CD4-positive, alpha-beta T cell treated with Interleukin-17A for 4 hours (primary cell): ENCODE measurements at regions not wholly inside any gene's neighbourhood (a gene's known extent, or its start where the extent isn't known, plus 50 kb on each side); places are given as distances from the start of the nearest gene placed in this dataset.
"Not testable (repeated sequence)": the region's sequence is repeated elsewhere in the genome, so short reads cannot be mapped to it uniquely, and the experiment has no call there.

Experiments used
- DNase-seq: peaks from one replicate; pipeline ENCODE4 v3.0.0-alpha.2; 2020; ENCODE audit warnings: mixed read lengths

DNA sequence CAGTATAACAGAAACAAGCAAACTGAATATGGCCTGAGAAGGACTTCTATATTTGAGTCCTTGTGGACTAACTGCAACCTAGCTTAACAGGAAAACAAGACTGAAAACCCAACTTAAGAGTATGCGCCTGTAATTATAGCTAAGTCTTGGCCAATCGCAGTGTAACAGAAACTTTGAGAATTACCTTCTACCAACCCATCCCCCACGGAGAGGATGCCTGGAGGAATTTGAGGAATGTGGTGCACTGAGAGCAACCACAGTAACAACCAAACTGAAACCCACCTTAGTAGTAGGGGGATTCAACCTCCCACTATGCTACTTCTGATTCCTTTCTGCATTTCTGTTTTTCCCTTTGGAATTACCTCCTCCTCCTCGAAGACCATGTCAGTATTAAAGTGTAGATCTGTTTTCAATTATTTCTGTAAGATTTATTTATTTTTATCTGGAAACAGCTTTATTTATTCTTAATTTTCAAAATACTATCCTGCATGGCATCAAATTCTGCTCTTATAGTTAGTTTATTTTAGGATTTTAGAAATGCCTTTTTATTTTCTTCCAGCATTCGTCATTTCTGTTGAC is 393.6 kb downstream of the KCNA4 start:
- no peak for DNase-seq

GRCh38 chr11:29616611-29617010 is 400.2 kb downstream of the KCNA4 start:
- no peak for DNase-seq

DNA sequence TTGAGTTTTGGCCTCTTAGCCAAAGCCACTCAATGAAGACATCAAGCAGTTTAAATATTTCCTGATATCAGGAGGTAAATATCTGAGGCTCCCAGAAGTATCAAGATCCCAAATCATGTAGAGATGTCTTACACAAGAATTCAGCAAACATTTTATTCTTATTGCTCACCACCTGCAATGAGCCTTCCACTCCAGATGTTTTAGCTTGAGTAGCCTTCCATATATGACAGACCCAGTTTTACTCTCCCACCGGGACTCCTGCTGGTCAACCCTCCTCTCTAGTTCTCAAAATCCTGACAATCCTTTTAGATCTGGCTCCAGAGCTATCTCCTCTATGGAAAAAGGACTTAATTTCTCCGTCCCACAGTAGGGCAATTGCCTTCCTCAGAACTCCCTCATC is 404.4 kb downstream of the KCNA4 start:
- no peak for DNase-seq

DNA sequence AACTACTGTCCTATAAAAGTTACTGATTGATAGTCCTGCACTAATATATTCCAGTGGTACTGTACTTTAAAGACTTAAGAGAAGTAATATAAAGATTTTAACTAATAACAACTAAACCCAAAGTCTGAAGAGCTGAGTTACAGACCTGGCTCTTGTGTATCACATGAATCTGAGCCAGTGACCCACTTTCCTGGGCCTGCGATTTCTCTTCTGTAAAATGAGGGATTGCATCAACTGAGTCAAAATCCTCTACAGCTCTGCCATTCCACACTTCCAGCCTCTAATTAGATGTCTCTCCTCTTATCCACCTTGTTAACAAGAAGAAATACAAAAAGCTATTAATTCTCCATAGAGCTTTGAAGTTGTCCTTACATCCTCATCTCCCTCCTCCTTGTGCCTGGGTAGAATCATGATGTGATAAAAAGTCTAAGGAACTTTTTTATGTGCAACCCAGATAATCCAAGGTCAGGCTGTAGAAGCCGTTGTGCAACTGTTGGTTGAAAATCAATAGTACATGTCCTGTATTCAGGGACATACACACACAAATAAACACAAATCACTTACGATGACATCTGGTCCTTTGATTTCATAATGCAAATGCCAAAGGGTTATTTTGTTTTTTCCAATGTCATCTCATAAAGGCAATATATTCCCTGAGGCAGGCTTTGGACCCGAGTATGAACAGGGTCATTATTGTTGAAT is 410.3 kb downstream of the KCNA4 start:
- DNase-seq: no peak

GRCh38 chr11:29600151-29600575 is 416.7 kb downstream of the KCNA4 start:
- not testable (repeated sequence) for DNase-seq

DNA sequence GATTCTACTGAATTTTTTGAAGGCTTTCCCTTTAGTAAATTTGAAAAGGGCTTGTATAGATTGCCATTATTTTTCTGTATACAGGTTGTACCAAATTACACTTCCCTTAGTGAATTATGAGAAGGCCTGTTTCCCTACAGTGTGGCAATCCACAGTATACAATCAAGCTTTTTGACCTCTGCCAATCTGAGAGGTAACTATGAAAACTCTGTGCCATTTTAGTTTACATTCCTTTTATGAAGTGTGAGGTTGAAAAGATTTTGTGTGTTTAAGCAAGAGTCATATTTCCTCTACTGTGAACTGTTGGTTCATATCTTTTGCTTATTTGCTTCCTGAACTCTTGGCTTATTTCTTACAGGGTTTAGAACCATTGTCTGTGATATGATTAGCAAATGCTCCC is 432.5 kb downstream of the KCNA4 start:
- no peak for DNase-seq

DNA sequence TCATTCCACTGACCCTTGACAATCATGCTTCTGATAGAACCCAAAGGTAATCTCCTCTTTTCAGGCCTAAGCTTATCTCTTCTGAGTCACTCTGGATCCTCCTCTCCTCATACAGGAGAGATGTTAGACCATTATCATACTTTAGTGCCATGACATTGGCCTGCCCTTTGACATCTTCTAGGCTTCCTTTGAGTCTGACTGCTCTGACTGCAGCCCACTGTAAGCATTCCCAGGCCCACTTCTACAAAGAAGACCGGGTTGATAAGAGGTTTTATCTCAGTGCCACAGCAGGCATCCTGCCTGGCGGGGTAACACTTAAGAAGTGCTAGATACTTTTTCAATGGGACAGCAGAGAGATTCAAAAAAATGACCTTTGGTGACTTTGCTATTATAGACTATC is 438.0 kb downstream of the KCNA4 start:
- DNase-seq: no peak

DNA sequence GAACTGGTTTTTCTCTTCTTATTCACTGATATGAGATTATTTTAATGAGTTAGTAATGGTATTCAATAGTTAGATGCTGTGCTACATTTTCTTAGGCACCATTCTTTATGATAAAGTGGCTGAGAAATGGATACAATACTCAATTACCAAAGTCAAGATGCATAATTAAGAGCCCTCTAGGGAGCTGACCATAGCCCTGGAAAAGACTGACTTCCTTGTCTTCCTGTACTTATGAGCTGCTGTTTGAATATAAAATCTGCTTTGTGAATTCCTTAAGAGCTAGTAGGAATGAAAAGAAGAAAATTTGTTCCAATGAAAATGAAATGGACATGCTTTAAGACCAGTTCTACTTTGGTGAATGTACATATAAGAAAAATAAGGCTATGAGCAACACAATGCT is 452.3 kb downstream of the KCNA4 start:
- no peak for DNase-seq

- no peak for DNase-seq
These were observed 454.6 kb downstream of the KCNA4 start for GRCh38 chr11:29562183-29562582.

GRCh38 chr11:29553990-29554389 is 462.8 kb downstream of the KCNA4 start:
- no peak for DNase-seq

DNA sequence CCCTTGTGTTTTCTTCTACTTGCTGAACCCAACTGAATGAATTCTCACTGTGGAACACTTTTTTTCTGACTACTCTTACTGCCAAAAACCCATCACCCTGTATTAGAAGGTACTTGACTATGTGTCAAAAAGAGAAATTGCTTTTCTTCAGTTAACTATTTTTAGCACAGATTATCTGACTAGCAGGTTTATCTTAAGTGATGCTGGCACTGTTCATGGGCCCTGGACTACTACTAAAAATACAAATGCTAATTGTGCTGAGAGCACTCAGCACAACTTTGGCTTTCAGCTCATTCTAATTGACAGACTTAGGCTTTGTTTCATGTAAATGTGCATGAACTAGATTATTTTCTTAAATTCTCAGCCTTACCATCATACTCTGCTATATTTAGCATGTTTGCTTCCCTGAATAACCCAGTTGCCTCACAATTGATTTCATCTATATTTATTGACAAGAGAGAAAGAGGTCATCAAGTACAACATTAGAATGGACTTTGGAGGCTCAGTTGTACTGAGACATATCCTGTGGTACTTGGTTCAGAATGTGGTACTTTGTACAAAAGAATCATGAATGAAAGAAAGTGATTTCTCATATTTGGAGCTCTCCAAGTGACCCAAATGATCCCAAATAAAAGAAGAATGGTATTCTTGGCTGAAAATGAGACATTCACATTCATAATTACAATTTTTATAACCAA is 478.3 kb downstream of the KCNA4 start:
- no peak for DNase-seq

DNA sequence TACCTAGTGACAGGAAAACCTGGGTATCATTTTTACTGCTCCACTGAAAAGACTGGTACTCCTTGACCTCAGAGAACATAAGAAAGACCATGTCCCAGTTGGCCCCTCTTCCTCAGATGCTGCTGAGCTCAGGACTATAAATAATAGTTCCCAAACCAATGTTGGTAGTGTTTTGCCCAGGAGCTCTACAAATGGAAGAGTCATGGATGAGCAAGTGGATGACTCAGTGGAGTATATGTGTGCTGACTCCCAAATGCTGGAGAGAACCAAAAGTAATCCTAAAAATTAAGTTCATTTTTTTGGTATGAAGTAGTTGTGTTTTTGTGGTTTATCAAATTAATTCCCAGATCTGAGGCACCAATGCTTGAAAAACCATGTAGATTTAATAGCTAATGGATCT is 482.0 kb downstream of the KCNA4 start:
- no peak for DNase-seq

DNA sequence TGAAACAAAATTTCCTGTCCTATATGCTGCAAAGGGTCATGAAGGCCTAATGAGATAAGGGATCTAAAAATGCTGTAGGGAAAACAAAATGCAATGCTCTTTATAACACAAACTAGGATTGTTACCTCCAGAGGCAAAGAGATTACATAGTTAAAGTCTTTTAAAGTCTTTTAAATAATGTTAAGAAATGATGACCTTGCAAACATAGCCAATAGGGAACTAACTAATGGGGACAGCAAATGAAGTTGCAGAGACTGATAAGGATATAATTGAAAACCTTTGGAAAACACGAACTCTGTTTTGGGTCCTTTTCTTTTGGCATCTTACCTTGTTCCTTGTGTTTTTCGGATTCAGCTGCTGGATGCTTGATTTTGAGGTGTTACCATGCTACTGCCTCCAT is 485.9 kb downstream of the KCNA4 start:
- DNase-seq: no peak

- DNase-seq: no peak
These were observed 489.4 kb downstream of the KCNA4 start for GRCh38 chr11:29527391-29527936.

- DNase-seq: no peak
These were observed 498.2 kb downstream of the KCNA4 start for GRCh38 chr11:29518389-29519174.

GRCh38 chr11:29511394-29511793 is 505.4 kb downstream of the KCNA4 start:
- no peak for DNase-seq

- DNase-seq: no peak
These were observed 509.5 kb downstream of the KCNA4 start for GRCh38 chr11:29507376-29507775.

DNA sequence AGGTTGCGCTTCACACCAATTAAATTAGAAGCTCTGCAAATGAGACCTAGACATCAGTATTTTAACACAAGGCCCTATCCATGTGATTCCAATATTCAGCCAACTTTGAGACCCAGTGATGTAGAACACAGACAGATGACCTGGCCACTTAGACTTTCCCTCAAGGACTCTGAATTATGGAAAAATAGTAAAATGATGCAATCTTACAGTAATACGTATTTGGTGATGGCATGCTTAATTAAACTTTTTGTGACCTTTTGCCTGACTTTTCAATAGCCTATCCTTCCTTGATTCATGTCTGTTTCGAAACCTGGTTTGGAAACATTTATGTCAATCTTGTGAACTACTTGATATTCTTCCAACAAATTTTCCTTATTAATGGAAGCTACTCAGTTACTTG is 521.2 kb downstream of the KCNA4 start:
- DNase-seq: no peak

GRCh38 chr11:29490938-29491337 is 525.9 kb downstream of the KCNA4 start:
- DNase-seq: no peak

DNA sequence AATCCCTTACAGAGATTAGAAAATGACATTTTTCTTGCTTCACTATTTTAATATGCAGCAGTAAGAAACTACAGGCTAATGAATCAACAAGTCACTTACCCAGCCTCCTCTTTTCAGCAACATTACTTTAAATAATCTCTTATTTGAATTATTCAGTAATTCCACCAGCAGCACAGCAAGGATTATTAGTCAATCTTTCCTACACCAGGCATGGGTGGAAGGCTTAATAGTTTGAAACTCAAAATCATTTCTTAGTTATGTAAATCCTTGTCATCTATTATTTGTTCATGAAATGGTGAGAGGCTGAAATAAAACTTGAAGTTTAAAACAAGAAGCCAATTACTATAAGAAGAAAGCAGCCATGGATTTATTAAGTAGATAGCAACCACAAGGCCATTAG is 530.5 kb downstream of the KCNA4 start:
- DNase-seq: no peak

GRCh38 chr11:29485641-29486040 is 531.2 kb downstream of the KCNA4 start:
- DNase-seq: no peak

DNA sequence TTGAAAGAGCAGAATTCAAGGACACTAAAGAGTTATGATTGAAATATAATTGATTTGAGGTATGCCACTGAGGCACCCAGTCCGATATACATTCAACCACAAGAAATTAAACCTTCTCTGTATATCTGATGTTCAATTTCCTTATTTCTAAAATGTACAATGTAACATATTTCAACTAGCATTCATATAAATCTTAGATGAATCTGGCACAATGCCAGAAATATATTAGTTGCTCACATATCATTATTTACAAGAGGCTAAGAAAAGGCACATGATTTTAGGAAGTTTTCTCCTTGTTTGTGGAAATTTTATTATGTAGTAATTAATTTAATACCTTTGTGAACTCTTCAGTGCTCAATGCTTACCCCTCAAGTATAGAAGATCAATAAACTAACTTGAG is 532.3 kb downstream of the KCNA4 start:
- DNase-seq: no peak

GRCh38 chr11:29483831-29484230 is 533.0 kb downstream of the KCNA4 start:
- DNase-seq: no peak
